ENCODE measurements at regions not wholly inside any gene's neighbourhood (a gene's known extent, or its start where the extent isn't known, plus 50 kb on each side); places are given as distances from the start of the nearest gene placed in this dataset.

DNA sequence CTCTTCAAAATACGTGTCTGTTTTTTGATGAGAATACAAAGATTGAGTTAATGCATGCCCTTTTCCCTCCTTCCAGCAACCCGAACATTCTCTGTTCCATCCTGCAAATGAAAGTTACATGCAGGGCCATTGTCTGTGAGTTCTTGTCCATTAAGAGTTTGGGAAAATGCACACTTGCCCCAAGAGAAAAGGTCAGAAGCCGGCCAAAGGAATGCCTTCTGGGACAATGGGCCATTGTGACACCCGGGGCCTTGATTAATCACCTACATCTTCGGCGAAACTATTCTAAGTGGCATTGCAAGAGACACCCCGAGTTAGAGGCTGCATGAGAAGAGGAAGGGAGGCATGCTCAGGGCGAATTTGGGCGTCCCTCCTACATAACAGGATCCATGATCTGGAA is 73.7 kb upstream of the COPS8 start:
- TF ChIP-seq, protein P1, sequence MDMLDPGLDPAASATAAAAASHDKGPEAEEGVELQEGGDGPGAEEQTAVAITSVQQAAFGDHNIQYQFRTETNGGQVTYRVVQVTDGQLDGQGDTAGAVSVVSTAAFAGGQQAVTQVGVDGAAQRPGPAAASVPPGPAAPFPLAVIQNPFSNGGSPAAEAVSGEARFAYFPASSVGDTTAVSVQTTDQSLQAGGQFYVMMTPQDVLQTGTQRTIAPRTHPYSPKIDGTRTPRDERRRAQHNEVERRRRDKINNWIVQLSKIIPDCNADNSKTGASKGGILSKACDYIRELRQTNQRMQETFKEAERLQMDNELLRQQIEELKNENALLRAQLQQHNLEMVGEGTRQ (IDR thresholded peaks at IDR 0.05; ENCODE audit: borderline replicate concordance, low read depth, low read length): no peak
- TF ChIP-seq, protein P2, sequence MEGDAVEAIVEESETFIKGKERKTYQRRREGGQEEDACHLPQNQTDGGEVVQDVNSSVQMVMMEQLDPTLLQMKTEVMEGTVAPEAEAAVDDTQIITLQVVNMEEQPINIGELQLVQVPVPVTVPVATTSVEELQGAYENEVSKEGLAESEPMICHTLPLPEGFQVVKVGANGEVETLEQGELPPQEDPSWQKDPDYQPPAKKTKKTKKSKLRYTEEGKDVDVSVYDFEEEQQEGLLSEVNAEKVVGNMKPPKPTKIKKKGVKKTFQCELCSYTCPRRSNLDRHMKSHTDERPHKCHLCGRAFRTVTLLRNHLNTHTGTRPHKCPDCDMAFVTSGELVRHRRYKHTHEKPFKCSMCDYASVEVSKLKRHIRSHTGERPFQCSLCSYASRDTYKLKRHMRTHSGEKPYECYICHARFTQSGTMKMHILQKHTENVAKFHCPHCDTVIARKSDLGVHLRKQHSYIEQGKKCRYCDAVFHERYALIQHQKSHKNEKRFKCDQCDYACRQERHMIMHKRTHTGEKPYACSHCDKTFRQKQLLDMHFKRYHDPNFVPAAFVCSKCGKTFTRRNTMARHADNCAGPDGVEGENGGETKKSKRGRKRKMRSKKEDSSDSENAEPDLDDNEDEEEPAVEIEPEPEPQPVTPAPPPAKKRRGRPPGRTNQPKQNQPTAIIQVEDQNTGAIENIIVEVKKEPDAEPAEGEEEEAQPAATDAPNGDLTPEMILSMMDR (IDR thresholded peaks at IDR 0.05): no peak
- TF ChIP-seq POLR2AphosphoS5 (IDR thresholded peaks at IDR 0.05; ENCODE audit: low read depth, low read length) (no peak), SMC3 (IDR thresholded peaks at IDR 0.05; ENCODE audit: low read depth, low read length) (no peak), GABPA (IDR thresholded peaks at IDR 0.05; ENCODE audit: low read depth) (no peak), GATA2 (CRISPR knock-in tag; IDR thresholded peaks at IDR 0.05) (no peak), ELF1 (IDR thresholded peaks at IDR 0.05) (no peak), FOXM1 (IDR thresholded peaks at IDR 0.05; ENCODE audit: low read depth) (no peak), EP300 (IDR thresholded peaks at IDR 0.05; ENCODE audit: borderline replicate concordance in 1 of 2, low read depth in 1 of 2, low read length in 1 of 2) (no peak), RFX5 (IDR thresholded peaks at IDR 0.05; ENCODE audit: low read length) (no peak)
- TF ChIP-seq, protein P3, sequence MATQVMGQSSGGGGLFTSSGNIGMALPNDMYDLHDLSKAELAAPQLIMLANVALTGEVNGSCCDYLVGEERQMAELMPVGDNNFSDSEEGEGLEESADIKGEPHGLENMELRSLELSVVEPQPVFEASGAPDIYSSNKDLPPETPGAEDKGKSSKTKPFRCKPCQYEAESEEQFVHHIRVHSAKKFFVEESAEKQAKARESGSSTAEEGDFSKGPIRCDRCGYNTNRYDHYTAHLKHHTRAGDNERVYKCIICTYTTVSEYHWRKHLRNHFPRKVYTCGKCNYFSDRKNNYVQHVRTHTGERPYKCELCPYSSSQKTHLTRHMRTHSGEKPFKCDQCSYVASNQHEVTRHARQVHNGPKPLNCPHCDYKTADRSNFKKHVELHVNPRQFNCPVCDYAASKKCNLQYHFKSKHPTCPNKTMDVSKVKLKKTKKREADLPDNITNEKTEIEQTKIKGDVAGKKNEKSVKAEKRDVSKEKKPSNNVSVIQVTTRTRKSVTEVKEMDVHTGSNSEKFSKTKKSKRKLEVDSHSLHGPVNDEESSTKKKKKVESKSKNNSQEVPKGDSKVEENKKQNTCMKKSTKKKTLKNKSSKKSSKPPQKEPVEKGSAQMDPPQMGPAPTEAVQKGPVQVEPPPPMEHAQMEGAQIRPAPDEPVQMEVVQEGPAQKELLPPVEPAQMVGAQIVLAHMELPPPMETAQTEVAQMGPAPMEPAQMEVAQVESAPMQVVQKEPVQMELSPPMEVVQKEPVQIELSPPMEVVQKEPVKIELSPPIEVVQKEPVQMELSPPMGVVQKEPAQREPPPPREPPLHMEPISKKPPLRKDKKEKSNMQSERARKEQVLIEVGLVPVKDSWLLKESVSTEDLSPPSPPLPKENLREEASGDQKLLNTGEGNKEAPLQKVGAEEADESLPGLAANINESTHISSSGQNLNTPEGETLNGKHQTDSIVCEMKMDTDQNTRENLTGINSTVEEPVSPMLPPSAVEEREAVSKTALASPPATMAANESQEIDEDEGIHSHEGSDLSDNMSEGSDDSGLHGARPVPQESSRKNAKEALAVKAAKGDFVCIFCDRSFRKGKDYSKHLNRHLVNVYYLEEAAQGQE (IDR thresholded peaks at IDR 0.05; ENCODE audit: low read depth, low read length): no peak
- TF ChIP-seq, protein P4, sequence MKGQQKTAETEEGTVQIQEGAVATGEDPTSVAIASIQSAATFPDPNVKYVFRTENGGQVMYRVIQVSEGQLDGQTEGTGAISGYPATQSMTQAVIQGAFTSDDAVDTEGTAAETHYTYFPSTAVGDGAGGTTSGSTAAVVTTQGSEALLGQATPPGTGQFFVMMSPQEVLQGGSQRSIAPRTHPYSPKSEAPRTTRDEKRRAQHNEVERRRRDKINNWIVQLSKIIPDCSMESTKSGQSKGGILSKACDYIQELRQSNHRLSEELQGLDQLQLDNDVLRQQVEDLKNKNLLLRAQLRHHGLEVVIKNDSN (IDR thresholded peaks at IDR 0.05; ENCODE audit: borderline replicate concordance, low read depth): no peak
- TF ChIP-seq, protein P5, sequence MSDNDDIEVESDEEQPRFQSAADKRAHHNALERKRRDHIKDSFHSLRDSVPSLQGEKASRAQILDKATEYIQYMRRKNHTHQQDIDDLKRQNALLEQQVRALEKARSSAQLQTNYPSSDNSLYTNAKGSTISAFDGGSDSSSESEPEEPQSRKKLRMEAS (IDR thresholded peaks at IDR 0.05; ENCODE audit: low read depth): no peak
